ENCODE measurements at regions not wholly inside any gene's neighbourhood (a gene's known extent, or its start where the extent isn't known, plus 50 kb on each side); places are given as distances from the start of the nearest gene placed in this dataset.
"Not testable (repeated sequence)": the region's sequence is repeated elsewhere in the genome, so short reads cannot be mapped to it uniquely, and the experiment has no call there.

GRCh38 chr3:29145360-29145759 lies 135.5 kb upstream of the RBMS3 start:
- no peak for DNase-seq

GRCh38 chr3:29152379-29152778 lies 128.5 kb upstream of the RBMS3 start:
- DNase-seq = no peak

DNA sequence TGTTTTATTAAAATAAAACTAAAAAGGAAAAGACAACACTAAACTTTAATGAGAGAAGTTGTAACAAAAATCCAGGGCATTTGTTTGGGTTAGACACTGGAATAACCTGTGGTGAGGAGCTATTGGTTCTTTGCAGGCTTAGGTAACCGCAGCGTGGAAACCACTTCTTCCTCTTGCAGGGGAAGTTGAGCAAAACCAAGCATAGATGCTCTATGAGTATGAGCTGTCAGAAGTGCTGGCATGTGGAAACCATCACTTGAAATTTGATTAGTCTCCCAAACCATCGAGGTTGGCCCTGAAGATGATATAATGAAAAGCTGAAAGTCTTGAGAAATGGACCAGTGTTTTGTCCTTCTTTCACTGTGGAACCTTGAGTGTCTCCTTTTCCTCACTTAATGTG lies 127.1 kb upstream of the RBMS3 start:
- peak; percentile 53 for DNase-seq

- DNase-seq = no peak
Observed at GRCh38 chr3:29156086-29156715, 124.7 kb upstream of the RBMS3 start.

- no peak for DNase-seq
Observed at GRCh38 chr3:29164825-29165224, 116.0 kb upstream of the RBMS3 start.

GRCh38 chr3:29167180-29167579 lies 113.7 kb upstream of the RBMS3 start:
- no peak for DNase-seq

DNA sequence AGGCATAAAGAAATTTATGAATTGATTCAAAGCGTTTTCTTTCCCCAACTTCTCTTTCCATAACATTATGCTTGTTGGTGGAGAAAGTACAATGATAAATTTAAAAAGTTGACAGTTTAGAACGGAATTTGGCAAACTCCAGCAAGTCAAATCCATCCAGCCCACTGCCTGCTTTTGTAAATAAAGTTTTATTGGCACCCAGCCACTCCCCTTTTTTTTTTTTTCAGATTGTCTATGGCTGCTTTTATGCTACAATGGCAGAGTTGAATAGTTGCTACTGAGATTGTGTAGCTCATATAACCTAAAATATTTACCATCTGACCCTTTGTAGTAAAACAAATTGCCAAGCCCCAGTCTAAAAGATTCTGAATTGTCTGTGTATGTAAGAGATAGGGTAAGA lies 112.8 kb upstream of the RBMS3 start:
- DNase-seq = no peak

DNA sequence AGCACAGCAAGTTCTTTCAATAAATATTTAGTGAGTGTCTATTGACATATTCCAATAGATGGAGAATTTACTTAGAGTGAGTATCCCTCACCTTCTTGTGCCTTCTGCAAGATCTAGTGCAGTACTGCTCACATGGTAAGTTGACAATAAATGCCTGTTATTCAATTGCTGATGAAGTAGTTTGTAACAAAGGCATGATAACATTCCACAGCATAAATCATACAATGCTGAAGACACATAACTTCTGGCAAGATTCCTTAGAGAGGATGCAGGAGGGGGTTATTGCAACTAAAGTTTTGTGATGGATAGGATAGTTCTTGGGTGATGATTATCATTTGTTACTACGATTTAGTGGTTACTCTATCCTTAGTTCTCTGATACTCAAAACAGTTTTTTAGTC lies 112.2 kb upstream of the RBMS3 start:
- no peak for DNase-seq

- no peak for DNase-seq
Observed at GRCh38 chr3:29169451-29169850, 111.4 kb upstream of the RBMS3 start.

DNA sequence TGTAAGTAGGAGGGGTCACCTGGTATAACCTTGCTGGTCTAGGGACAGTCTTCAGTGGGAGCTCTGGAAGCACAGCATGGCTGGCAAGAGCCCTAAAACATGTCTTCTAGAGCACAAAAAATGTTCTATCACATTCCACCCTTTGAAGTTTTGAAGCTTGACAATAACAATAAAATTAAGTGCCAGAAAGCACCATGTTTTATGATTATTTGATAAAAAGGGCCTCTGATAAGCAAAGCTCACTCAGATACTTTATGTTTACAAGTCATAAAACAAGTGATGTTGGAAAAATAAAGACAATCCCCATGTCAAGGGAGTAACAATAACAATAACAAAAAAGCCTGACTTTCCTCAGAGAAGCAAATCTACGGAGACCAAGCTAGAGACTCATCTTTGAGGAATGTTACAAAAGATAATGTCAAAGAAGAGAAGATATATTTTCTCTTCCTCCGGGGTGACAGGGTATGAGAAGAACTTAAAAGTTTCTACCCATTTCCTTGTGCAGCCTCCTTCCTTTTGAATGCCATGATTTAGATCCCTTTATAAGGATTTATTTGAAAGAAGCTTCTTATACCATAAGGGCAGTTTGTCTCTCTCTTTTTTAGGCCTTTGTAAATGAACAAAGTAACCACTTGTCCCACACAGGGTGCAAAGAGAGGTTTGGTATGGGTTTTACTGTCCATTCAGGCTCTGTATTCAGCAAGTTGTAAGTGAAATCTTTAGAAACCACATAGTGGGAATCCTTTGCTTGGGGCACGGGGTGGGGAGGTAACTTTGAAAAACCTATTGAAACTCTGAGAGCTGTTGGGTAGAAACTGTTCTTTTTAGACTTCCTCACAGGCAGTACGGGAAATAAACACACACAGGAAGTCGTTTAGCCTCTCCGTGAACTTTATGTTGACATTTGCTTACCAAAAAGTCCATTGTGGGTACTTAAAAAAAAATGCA lies 109.6 kb upstream of the RBMS3 start:
- DNase-seq = no peak

DNA sequence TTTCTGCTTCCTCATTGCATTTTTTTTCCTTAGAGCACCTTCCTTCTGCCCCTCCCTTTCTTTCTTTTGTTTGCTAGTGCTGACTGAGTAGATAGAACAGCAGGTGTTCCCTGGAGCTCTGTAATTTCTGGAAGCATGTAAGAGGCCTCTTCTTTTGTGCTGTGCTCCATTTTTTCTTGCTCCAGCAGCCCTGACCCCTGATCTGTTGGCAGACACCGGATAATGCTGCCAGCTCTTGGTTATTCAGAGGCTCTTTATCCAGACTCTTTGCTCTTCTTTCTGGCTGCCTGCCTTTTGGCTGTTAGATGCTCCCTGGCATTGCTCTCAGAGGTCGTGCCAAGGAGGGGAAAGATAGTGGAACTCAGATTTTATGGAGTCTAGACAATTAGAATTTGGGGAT lies 104.4 kb upstream of the RBMS3 start:
- no peak for DNase-seq

- DNase-seq = no peak
Observed at GRCh38 chr3:29178809-29179793, 101.8 kb upstream of the RBMS3 start.

DNA sequence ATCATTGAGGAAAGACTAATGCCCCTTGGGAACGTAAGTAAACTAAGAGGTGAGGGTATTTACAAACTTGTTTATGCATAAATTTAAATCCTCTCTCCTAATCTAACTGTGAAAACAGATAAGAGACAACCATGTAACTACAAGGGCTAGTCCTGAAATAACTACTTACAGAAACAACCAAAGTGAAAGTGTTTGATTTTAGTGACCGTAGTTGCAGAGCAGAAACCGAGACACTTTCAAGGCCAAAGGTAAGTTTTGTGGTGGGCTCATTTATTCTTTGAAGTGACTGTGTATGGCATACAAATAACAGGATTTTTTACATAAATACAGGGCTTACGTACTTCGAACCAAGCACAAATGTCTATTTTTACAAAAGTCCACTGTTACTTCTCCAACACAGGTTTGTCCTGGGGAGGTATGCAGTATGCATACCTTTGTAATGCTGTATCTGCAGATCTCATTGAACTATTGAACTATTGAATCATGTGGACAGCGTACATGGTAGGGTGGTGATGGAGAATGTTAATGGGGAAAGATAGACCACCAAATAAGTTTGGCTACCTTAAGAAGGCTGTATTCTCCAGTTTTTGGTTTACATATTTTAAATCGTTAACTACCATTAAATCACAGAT lies 99.6 kb upstream of the RBMS3 start:
- no peak for DNase-seq

GRCh38 chr3:29181872-29182271 lies 99.0 kb upstream of the RBMS3 start:
- DNase-seq = no peak

GRCh38 chr3:29182828-29183227 lies 98.0 kb upstream of the RBMS3 start:
- not testable (repeated sequence) for DNase-seq

DNA sequence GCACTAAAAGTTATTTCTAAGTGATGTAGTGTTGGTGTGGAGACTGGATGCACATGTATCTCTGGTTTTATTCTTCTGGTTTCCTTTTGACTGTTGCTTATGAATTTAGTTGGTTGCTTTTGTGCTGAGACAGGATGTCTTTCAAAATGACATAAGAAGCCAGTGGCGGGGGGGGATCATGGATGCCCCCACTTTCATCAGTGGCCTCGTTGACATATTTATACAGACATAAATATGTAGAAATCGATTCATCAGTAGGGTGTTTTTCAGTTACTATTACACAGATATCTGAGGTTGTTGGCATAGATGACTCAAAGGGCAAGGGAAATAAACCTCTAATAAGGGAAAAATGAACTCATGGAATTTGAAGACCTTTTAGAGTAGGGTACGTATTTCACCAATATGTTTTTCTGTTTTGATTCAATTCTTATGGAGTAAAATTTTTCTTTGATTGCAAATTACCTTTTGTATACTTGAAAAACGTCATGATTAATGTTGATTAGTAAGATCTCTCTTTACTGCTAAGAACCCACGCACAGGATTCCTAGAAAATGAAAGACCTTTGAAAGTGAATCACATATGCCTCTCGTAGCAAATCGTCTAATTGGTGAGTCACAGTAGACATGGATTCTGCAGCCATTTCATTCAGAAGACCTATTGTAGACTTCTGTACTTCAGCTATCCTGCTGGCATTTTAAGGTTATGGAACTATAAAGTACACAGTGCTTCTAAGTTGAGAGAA lies 97.4 kb upstream of the RBMS3 start:
- DNase-seq = peak; percentile 50

DNA sequence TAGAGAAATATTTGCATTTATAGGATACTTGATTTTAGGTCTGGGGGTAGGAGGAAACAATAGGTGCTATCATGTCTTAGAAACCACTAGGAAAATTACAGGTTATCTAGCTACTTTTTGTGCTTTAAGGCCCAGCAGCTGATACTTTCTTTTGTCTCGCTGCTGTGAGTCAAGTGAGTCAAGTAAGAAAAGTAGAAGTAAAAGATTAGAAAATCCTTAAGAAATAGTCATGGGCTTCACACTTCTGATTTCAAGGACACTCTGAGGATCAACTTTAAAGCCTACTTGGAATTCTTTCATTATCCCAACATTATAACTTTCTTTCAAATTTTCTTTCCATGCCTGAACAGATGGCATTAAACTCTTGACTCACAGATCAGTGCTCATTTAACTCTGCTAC lies 95.2 kb upstream of the RBMS3 start:
- no peak for DNase-seq

DNA sequence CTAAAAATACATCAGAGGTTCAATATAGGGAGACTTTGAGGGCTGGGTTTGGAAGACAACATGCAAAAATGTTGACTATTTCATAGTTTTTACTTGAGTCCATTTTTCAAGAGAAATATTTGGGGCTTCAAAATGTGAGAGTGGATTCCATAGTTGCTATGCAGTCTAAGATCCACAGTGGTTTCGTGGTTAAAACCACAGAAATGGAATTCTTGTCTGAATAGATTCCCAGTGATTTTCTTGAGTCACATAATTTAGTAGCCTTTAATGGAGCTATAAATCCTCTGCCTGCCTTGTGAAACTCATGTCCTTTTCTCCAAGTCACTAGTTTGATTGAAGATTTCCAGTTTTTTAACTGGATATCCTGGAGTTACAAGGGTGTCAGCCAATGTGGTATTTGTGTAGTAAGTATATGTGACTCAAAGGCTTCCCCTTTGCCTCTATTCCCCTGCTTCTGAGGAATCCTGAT lies 94.7 kb upstream of the RBMS3 start:
- no peak for DNase-seq

- DNase-seq = no peak
Observed at GRCh38 chr3:29186982-29187725, 93.7 kb upstream of the RBMS3 start.

- no peak for DNase-seq
Observed at GRCh38 chr3:29189328-29189727, 91.5 kb upstream of the RBMS3 start.

DNA sequence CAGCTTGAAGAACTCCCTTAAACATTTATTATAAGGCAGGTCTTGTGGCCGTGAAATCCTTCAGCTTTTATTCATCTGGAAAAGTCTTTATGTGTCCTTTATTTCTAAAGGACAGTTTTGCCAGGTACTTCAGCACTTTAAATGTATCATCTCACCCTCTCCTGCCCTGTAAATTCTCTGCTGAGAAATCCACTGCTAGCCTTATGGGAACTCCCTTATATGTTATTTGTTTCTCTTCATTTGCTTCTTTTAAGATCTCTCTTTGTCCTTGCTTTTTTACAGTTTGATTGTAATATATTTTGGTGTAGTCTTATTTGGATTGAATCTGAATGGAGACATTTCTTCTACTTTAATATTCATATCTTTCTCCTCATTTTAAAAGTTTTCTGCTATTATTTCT lies 86.7 kb upstream of the RBMS3 start:
- DNase-seq = no peak
